H9 (cell line): ENCODE measurements at regions not wholly inside any gene's neighbourhood (a gene's known extent, or its start where the extent isn't known, plus 50 kb on each side); places are given as distances from the start of the nearest gene placed in this dataset.

Experiments used
- DNase-seq: peaks from one replicate; pipeline ENCODE4 v3.0.0-alpha.2; 2017
- H2AFZ ChIP-seq: one replicate; pipeline ENCODE4 v1.6.1; 2013; ENCODE audit warnings: mild to moderate bottlenecking, low read length, control low read depth, moderate library complexity
- H2AK5ac ChIP-seq: 2 replicates; pipeline ENCODE4 v1.6.1; 2013; ENCODE audit warnings: low read length, control low read depth, mixed read lengths; ENCODE audit not compliant: insufficient read length
- H2BK120ac ChIP-seq: one replicate; pipeline ENCODE4 v1.6.1; 2013; ENCODE audit warnings: low read depth, mild to moderate bottlenecking, low read length, control low read depth, inconsistent platforms; ENCODE audit not compliant: poor library complexity, severe bottlenecking
- H2BK12ac ChIP-seq: 2 replicates; pipeline ENCODE4 v1.6.1; 2013; ENCODE audit warnings: low read length, control low read depth, mixed read lengths, low read depth; ENCODE audit not compliant: insufficient read length
- H2BK15ac ChIP-seq: 2 replicates; pipeline ENCODE4 v1.6.1; 2013; ENCODE audit warnings: low read depth, low read length, control low read depth
- H2BK20ac ChIP-seq: one replicate; pipeline ENCODE4 v1.6.1; 2013; ENCODE audit warnings: low read depth, mild to moderate bottlenecking, low read length, control low read depth, inconsistent platforms; ENCODE audit not compliant: poor library complexity, severe bottlenecking
- H2BK5ac ChIP-seq: 2 replicates; pipeline ENCODE4 v1.6.1; 2013; ENCODE audit warnings: low read length, control low read depth, mixed read lengths; ENCODE audit not compliant: insufficient read length
- H3K14ac ChIP-seq: 2 replicates; pipeline ENCODE4 v1.6.1; 2013; ENCODE audit warnings: low read length, control low read depth; ENCODE audit not compliant: insufficient read depth
- H3K18ac ChIP-seq: 2 replicates; pipeline ENCODE4 v1.6.1; 2013; ENCODE audit warnings: low read depth, mild to moderate bottlenecking, mixed read lengths, low read length, control low read depth; ENCODE audit not compliant: insufficient read length
- H3K23ac ChIP-seq: 2 replicates; pipeline ENCODE4 v1.6.1; 2013; ENCODE audit warnings: low read length, control low read depth, mixed read lengths, low read depth; ENCODE audit not compliant: insufficient read length
- H3K23me2 ChIP-seq: 2 replicates; pipeline ENCODE4 v1.6.1; 2013; ENCODE audit warnings: low read depth, mild to moderate bottlenecking, mixed read lengths, low read length, control low read depth; ENCODE audit not compliant: insufficient read length, poor library complexity, severe bottlenecking
- H3K27ac ChIP-seq: 2 replicates; pipeline ENCODE4 v1.5.1; 2013; ENCODE audit warnings: low read length, control low read depth, mixed read lengths, low read depth; ENCODE audit not compliant: insufficient read length
- H3K27me3 ChIP-seq: 2 replicates; pipeline ENCODE4 v1.6.1; 2013; ENCODE audit warnings: low read length, control low read depth, inconsistent platforms; ENCODE audit not compliant: insufficient read depth
- H3K4ac ChIP-seq: 2 replicates; pipeline ENCODE4 v1.6.1; 2013; ENCODE audit warnings: low read depth, mild to moderate bottlenecking, control low read depth, inconsistent platforms, low read length, moderate library complexity
- H3K4me1 ChIP-seq: 2 replicates; pipeline ENCODE4 v1.6.1; 2013; ENCODE audit warnings: low read length, control low read depth, inconsistent platforms; ENCODE audit not compliant: insufficient read depth
- H3K4me2 ChIP-seq: 2 replicates; pipeline ENCODE4 v1.6.1; 2013; ENCODE audit warnings: low read length, control low read depth, mixed read lengths; ENCODE audit not compliant: insufficient read length, insufficient read depth
- H3K56ac ChIP-seq: 2 replicates; pipeline ENCODE4 v1.6.1; 2013; ENCODE audit warnings: low read depth, mild to moderate bottlenecking, mixed read lengths, low read length, control low read depth; ENCODE audit not compliant: insufficient read length
- H3K79me1 ChIP-seq: 2 replicates; pipeline ENCODE4 v1.6.1; 2013; ENCODE audit warnings: low read depth, mild to moderate bottlenecking, moderate library complexity, low read length, control low read depth, inconsistent platforms; ENCODE audit not compliant: insufficient read depth, poor library complexity, severe bottlenecking
- H3K79me2 ChIP-seq: 2 replicates; pipeline ENCODE4 v1.6.1; 2013; ENCODE audit warnings: low read length, control low read depth, inconsistent platforms; ENCODE audit not compliant: insufficient read depth
- H3K9ac ChIP-seq: 2 replicates; pipeline ENCODE4 v1.6.1; 2013; ENCODE audit warnings: low read length, control low read depth, mixed read lengths; ENCODE audit not compliant: insufficient read length; ENCODE audit errors: extremely low read depth
- H3K9me3 ChIP-seq: one replicate; pipeline ENCODE4 v1.6.1; 2013; ENCODE audit warnings: low read depth, low read length, inconsistent platforms; ENCODE audit not compliant: control insufficient read depth
- H3T11ph ChIP-seq: one replicate; pipeline ENCODE4 v1.6.1; 2013; ENCODE audit warnings: mild to moderate bottlenecking, low read length, control low read depth, inconsistent platforms
- H4K20me1 ChIP-seq: one replicate; pipeline ENCODE4 v1.6.1; 2013; ENCODE audit not compliant: control insufficient read depth, insufficient read length, insufficient read depth
- H4K5ac ChIP-seq: 2 replicates; pipeline ENCODE4 v1.6.1; 2013; ENCODE audit warnings: low read depth, mild to moderate bottlenecking, mixed read lengths, low read length, control low read depth; ENCODE audit not compliant: insufficient read length
- H4K8ac ChIP-seq: replicated peaks from 2 replicates; pipeline ENCODE4 v1.6.1; 2013; ENCODE audit warnings: low read length, control low read depth, mixed read lengths, low read depth; ENCODE audit not compliant: insufficient read length
- H4K91ac ChIP-seq: 2 replicates; pipeline ENCODE4 v1.6.1; 2013; ENCODE audit warnings: low read depth, mild to moderate bottlenecking, moderate library complexity, mixed read lengths, low read length, control low read depth; ENCODE audit not compliant: insufficient read length
- H3K27ac Mint-ChIP-seq, 3 experiments: 2 replicates in 2 of 3; 3 replicates in 1 of 3; pipeline ENCODE4 v1.8.0; 2020 to 2021; ENCODE audit warnings: mixed read lengths in 3 of 3, mild to moderate bottlenecking in 1 of 3, moderate library complexity in 1 of 3
- H3K27me3 Mint-ChIP-seq: 2 replicates; pipeline ENCODE4 v1.8.0; 2021; ENCODE audit warnings: low read depth, mild to moderate bottlenecking, moderate library complexity, mixed read lengths
- H3K36me3 Mint-ChIP-seq, 3 experiments: 2 replicates in 2 of 3; 3 replicates in 1 of 3; pipeline ENCODE4 v1.8.0; 2020 to 2021; ENCODE audit warnings: low read depth in 3 of 3, mixed read lengths in 3 of 3; ENCODE audit not compliant: insufficient read depth in 1 of 3
- H3K4me1 Mint-ChIP-seq, 2 experiments: 2 replicates each; pipeline ENCODE4 v1.8.0; 2020; ENCODE audit warnings: mixed read lengths in 2 of 2
- H3K4me3 Mint-ChIP-seq, 2 experiments: 2 replicates in 1 of 2; 3 replicates in 1 of 2; pipeline ENCODE4 v1.8.0; 2020 to 2021; ENCODE audit warnings: mild to moderate bottlenecking in 2 of 2, mixed read lengths in 2 of 2, moderate library complexity in 1 of 2
- H3K9me3 Mint-ChIP-seq, 2 experiments: 2 replicates in 1 of 2; 3 replicates in 1 of 2; pipeline ENCODE4 v1.8.0; 2020; ENCODE audit warnings: mild to moderate bottlenecking in 2 of 2, mixed read lengths in 2 of 2, moderate library complexity in 1 of 2
- CTCF ChIP-seq: fragments of 200-600 bp; sonication (generic); conservative IDR thresholded peaks from 3 replicates; pipeline ENCODE4 v1.8.0; 2021; ENCODE audit warnings: antibody characterized with exemption, mild to moderate bottlenecking
- WGBS: extraction: QIAGEN DNeasy Blood & Tissue Kit; methylation state at CpG from one replicate; pipeline ENCODE4 v1.1.7; 2013; ENCODE audit warnings: missing lambda C conversion rate, low lambda C conversion rate, mixed read lengths; ENCODE audit not compliant: insufficient read length; ENCODE audit errors: extremely low coverage; 5-methylcytosine and 5-hydroxymethylcytosine counted together

GRCh38 chr6:140931581-140931980, 1201.1 kb upstream of the GJE1 start:
- H3K18ac ChIP-seq, result no peak overlapping the region
- no peaks in the 10 kb centered on the region for H3K27me3 ChIP-seq
- Mint-ChIP-seq H3K9me3 (peaks cover 3% of the 10 kb centered on the region in 2 experiments; a peak in 3 of 5 replicates), H3K36me3 (peaks cover 0 to 4% (median 0%) of the 10 kb centered on the region in 3 experiments; a peak in 2 of 7 replicates), H3K27me3 (no peaks in the 10 kb centered on the region; the same call in 1 of the 2 replicates), H3K27ac (no peak overlapping the region), H3K4me1 (peaks cover 0 to 3% of the 10 kb centered on the region in 2 experiments; a peak in 1 of 4 replicates), H3K4me3 (no peak overlapping the region)
- H4K5ac ChIP-seq, result no peak overlapping the region
- H2BK12ac ChIP-seq, result no peak overlapping the region
- H3K4me2 ChIP-seq, result no peak overlapping the region
- no peak overlapping the region for H3K9ac ChIP-seq
- H2BK15ac ChIP-seq, result no peak overlapping the region
- H2BK120ac ChIP-seq, result no peak overlapping the region
- H4K20me1 ChIP-seq, result no peaks in the 10 kb centered on the region
- H3K23me2 ChIP-seq, result no peaks in the 10 kb centered on the region
- no peaks in the 10 kb centered on the region for H3K79me2 ChIP-seq
- no peak overlapping the region for H2BK20ac ChIP-seq
- TF ChIP-seq CTCF, result no peak
- no peak for DNase-seq
- H3K27ac ChIP-seq, result no peak overlapping the region
- H3K4me1 ChIP-seq, result no peaks in the 10 kb centered on the region
- H3K56ac ChIP-seq, result no peak overlapping the region
- no peak overlapping the region for H4K8ac ChIP-seq
- no peak overlapping the region for H3T11ph ChIP-seq
- no peak overlapping the region for H3K4ac ChIP-seq
- H2AK5ac ChIP-seq, result no peak overlapping the region
- no peaks in the 10 kb centered on the region for H3K9me3 ChIP-seq
- H3K14ac ChIP-seq, result no peak overlapping the region
- no peaks in the 10 kb centered on the region for H3K79me1 ChIP-seq
- WGBS, result no CpG with 5 or more reads among the region's 1 CpG
- no peak overlapping the region for H2BK5ac ChIP-seq
- H2AFZ ChIP-seq, result no peak overlapping the region
- H4K91ac ChIP-seq, result no peak overlapping the region
- H3K23ac ChIP-seq, result no peak overlapping the region
